IPS-18a (cell line): ENCODE measurements at regions not wholly inside any gene's neighbourhood (a gene's known extent, or its start where the extent isn't known, plus 50 kb on each side); places are given as distances from the start of the nearest gene placed in this dataset.

Experiments used
- H3K27ac ChIP-seq: one replicate; pipeline ENCODE4 v1.5.1; 2013; ENCODE audit warnings: low read length
- H3K27me3 ChIP-seq: one replicate; pipeline ENCODE4 v1.6.1; 2013; ENCODE audit warnings: mild to moderate bottlenecking, low read length; ENCODE audit not compliant: control insufficient read depth, insufficient read depth
- H3K36me3 ChIP-seq: one replicate; pipeline ENCODE4 v1.6.1; 2013; ENCODE audit warnings: low read depth, low read length; ENCODE audit not compliant: control insufficient read depth
- H3K4me1 ChIP-seq: one replicate; pipeline ENCODE4 v1.6.1; 2013; ENCODE audit warnings: low read depth, low read length; ENCODE audit not compliant: control insufficient read depth
- H3K4me3 ChIP-seq: one replicate; pipeline ENCODE4 v1.5.1; 2013; ENCODE audit warnings: low read length
- H3K9ac ChIP-seq: one replicate; pipeline ENCODE4 v1.6.1; 2013; ENCODE audit warnings: mild to moderate bottlenecking, low read length, moderate library complexity
- H3K9me3 ChIP-seq: one replicate; pipeline ENCODE4 v1.6.1; 2013; ENCODE audit warnings: low read depth, low read length; ENCODE audit not compliant: control insufficient read depth

DNA sequence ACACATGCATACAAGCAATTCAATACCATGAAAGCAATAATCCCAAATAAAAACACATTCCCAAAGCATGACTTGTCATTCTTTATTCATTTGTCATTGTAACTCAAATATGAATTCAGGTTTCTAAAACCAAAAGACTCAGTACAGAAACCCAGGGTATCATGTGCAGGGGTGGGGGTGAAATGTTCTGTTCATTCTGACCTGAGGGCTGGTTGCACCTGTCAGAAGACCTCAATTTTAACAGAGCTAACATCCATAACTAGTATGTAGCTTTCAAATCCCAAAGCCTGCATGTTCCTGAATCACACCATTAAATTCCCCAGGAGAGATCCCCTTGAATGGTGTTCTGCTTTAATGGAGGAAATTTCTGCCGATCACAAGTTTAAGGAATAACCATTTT is 738.7 kb downstream of the MCTP2 start:
- peaks cover 8% of the 10 kb centered on the region for H3K4me1 ChIP-seq
- H3K9ac ChIP-seq = no peak overlapping the region
- no peaks in the 10 kb centered on the region for H3K9me3 ChIP-seq
- H3K4me3 ChIP-seq = no peak overlapping the region
- H3K27ac ChIP-seq = no peak overlapping the region
- no peaks in the 10 kb centered on the region for H3K27me3 ChIP-seq
- no peaks in the 10 kb centered on the region for H3K36me3 ChIP-seq

DNA sequence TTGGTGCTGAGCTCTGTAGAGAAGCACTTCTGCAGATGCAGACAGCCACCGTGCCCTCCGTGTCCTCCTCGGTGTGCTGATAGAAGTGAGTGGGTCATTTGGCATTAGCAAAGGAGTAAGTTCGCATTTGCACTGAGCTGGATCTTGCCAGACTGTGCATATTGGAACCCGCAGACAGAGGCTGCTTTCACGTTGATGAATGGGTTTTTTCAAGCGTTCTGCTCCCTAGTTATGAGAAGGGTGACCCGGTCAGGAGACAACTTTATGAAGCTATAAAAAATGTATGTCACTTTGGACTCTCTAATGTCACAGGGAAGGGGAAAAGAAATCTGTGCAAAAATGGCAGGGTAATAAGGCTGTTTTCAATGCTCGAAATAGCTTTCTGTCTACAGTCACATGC is 739.4 kb downstream of the MCTP2 start:
- Histone ChIP-seq H3K4me1 (peaks cover 8% of the 10 kb centered on the region), H3K9ac (no peak overlapping the region), H3K4me3 (no peak overlapping the region), H3K9me3 (no peaks in the 10 kb centered on the region), H3K36me3 (no peaks in the 10 kb centered on the region), H3K27me3 (no peaks in the 10 kb centered on the region), H3K27ac (no peak overlapping the region)

DNA sequence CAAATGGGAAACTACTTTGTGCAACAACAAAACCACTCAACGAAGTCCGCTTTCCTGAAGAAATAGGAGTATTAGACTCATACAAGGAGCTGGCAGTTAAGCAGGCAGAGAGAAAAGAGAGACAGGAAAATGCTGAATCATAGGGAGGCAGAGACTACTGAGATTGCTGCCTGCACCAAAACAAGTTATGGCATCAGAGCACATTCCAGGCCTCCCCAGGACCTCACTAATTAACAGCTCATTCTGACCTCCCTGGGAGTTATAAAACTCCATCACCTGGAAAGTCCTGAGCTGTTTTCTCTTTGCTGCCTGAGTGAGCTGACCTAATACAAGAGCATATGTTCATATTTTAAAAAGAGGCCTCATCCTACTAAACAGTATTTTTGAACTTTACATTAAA is 741.0 kb downstream of the MCTP2 start:
- no peak overlapping the region for H3K4me3 ChIP-seq
- H3K9ac ChIP-seq = no peak overlapping the region
- peaks cover 8% of the 10 kb centered on the region for H3K4me1 ChIP-seq

DNA sequence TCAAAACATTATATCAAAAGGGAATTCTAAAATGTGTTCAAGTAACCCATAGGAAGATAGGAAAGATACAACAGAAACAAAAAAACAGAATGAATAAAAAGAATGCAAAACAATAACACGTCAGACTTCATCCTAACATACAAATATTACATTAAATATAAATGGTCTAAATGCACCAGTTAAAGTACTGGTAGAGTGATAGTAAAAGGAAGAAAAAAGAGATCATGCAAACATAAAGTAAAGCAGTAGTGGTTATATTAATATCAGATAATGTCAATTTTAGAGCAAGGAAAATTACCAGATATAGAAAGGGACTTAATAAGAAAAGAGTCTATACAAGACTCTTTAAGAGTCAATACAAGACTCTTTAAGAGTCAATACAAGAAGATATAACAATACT is 755.7 kb downstream of the MCTP2 start:
- no peak overlapping the region for H3K4me3 ChIP-seq
- peaks cover 7% of the 10 kb centered on the region for H3K9me3 ChIP-seq
- no peaks in the 10 kb centered on the region for H3K27me3 ChIP-seq
- H3K27ac ChIP-seq = no peak overlapping the region
- H3K4me1 ChIP-seq = no peaks in the 10 kb centered on the region
- H3K36me3 ChIP-seq = no peaks in the 10 kb centered on the region
- no peak overlapping the region for H3K9ac ChIP-seq

More for the DNA sequence above, 741.0 kb downstream of the MCTP2 start:
- H3K27me3 ChIP-seq = no peaks in the 10 kb centered on the region
- no peaks in the 10 kb centered on the region for H3K9me3 ChIP-seq
- peak overlapping the region; percentile 39 for H3K27ac ChIP-seq
- no peaks in the 10 kb centered on the region for H3K36me3 ChIP-seq

DNA sequence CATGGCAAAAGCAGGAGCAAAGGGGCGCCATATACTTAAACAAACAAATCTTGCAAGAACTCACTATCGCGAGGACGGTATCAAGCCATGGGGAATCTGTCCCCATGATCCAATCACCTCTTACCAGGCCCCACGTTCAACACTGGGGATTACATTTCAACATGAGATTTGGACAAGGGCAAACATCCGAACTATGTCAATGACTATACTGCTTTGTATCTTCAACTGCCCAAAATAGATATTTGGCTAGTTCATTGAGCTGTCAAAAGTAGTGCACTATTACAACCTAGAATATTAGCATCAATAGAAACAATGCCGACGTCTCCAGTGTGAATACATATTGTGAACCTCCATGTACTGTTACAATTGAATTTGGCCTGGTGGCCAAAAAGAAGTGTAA is 760.4 kb downstream of the MCTP2 start:
- Histone ChIP-seq H3K27ac (no peak overlapping the region), H3K9ac (no peak overlapping the region), H3K4me3 (no peak overlapping the region), H3K9me3 (peaks cover 4% of the 10 kb centered on the region), H3K4me1 (no peaks in the 10 kb centered on the region), H3K27me3 (no peaks in the 10 kb centered on the region), H3K36me3 (no peaks in the 10 kb centered on the region)

DNA sequence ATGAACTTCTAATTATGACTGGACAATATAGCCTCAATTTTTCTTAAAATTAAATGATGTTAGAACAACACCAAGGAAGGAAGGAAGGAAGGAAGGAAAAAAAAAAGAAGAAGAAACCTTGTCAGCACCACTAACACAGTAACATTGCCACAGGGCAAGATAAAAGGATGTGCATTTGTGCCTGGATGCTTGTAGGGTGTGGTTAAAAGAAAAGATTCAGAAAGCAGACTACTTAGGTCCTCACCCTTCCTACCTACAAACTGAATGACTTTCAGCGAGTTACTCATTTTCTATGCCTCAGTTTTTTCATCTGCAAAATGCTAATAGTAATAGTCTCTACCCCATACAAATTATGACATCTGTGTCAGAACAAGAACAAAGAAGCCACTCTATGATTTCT is 778.3 kb downstream of the MCTP2 start:
- no peak overlapping the region for H3K9ac ChIP-seq
- H3K27ac ChIP-seq = no peak overlapping the region
- H3K4me3 ChIP-seq = no peak overlapping the region
- H3K4me1 ChIP-seq = no peaks in the 10 kb centered on the region
- H3K36me3 ChIP-seq = no peaks in the 10 kb centered on the region
- no peaks in the 10 kb centered on the region for H3K27me3 ChIP-seq
- no peaks in the 10 kb centered on the region for H3K9me3 ChIP-seq

DNA sequence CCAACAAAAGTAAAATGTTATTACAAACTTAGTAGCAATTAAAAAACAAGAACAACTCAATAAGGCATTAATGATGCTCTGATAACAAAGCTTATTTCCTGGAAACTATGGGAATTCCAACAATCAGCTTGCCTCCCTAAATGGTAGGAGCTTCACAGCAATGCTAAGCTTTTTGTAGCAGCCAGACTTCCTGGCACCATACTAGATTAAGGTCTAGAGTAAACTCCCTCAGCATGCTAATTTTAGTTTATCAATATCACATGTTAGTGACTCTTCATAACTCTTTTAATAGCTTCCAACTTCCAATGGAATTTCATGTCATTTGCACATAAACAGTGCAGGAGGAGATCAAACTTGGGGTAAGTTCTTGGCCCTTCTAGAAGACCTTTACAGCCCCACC is 782.0 kb downstream of the MCTP2 start:
- no peaks in the 10 kb centered on the region for H3K36me3 ChIP-seq
- no peak overlapping the region for H3K27ac ChIP-seq
- H3K4me1 ChIP-seq = peaks cover 5% of the 10 kb centered on the region
- H3K4me3 ChIP-seq = no peak overlapping the region
- H3K9me3 ChIP-seq = no peaks in the 10 kb centered on the region
- H3K9ac ChIP-seq = no peak overlapping the region
- no peaks in the 10 kb centered on the region for H3K27me3 ChIP-seq

DNA sequence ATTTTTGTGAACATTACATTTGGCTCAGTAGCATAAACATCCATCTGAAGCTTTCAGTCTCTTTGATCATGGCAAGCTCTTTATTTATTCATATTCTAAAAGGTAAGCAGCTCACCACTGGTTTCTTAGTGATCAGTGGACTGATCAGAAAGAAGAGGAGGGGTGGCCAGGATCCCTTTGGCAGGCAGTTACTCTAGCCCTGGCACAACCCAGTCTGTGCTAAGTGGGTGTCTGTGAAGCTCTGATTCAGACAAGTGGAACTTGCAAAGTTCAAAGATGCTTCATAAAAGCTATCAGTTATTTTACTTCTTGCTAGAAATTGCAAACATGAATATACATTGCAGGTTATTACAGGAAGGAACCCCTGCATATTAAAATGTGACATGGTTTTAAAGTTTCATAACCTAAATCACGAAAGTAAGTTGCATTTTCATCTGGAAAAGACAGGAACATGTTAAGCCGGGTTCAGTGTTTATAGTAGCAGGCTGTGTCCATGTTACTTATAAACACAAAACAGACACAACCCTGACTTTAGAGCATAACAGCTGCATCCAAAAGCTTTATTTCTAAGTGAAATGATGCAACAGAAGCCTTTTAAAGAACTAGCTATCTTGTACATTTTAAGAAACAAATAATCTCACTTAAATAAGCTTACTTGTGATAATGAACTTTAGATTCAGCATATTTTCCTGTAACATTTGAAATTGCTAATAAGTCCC is 785.3 kb downstream of the MCTP2 start:
- Histone ChIP-seq H3K4me1 (peaks cover 5% of the 10 kb centered on the region), H3K27ac (no peak overlapping the region), H3K9ac (no peak overlapping the region), H3K4me3 (no peak overlapping the region), H3K9me3 (no peaks in the 10 kb centered on the region), H3K27me3 (no peaks in the 10 kb centered on the region), H3K36me3 (no peaks in the 10 kb centered on the region)

DNA sequence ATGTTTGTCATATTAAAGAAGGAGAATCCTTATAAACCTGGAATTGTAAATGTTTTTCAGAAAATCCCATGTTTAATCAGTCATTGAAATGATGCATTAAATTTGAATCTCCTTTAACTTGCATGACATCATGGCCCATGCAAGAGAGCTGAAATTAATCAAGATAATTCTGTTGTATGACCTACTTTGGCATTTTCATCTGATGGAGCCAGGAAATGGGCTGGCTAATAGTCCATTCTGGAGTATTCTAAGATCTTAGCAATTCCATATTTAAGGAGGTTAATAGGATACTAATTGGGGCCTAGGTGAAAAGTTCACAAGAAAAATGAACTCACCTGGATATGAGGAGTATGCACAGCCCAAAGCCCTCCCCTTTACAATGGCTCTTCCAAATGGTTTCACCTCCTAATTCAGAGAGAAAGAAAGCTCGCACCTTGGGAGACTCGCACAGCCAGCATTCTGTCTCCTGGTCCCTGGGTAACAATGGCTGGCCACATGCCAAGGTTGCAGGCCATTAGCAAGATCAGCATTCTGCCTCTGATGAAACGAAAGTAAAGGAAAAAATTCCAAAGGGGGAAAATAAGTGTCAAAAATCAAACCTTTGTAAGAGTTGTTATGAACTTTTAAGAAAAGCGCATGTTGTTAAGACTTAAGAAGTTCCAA is 786.4 kb downstream of the MCTP2 start:
- Histone ChIP-seq H3K4me3 (no peak overlapping the region), H3K36me3 (no peaks in the 10 kb centered on the region), H3K4me1 (peaks cover 5% of the 10 kb centered on the region), H3K27ac (no peak overlapping the region), H3K27me3 (no peaks in the 10 kb centered on the region), H3K9ac (no peak overlapping the region), H3K9me3 (no peaks in the 10 kb centered on the region)

DNA sequence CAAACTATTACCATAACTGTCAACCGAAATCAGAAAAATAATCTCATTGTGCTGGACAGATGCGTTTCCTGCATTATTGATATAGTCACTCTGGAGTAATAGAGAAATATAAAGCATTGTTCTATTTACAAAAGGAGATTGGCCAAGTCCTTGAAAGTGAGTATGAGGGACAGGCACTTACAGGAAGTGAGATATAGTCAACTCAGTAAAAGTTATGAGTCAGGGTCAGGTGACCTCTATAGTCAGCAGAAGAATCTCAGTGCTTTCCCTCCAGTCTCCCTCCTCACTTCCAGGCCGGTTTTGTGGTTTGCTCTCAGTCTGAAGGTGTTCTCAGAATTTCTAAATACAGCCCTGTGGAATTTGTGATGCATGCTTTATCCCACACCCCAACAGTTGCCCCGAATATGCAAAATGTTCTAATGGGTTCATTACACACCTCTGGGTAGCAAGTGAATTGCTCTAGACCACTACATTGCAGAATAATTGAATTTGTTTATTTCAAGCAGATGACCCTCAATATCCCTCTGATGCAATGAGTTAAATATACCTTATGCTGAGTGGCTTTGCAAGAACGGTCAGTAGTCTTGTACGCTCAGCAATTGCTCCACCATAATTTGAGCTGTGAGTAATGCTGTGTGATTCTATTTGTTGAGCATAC is 787.7 kb downstream of the MCTP2 start:
- Histone ChIP-seq H3K9me3 (no peaks in the 10 kb centered on the region), H3K27me3 (no peaks in the 10 kb centered on the region)

DNA sequence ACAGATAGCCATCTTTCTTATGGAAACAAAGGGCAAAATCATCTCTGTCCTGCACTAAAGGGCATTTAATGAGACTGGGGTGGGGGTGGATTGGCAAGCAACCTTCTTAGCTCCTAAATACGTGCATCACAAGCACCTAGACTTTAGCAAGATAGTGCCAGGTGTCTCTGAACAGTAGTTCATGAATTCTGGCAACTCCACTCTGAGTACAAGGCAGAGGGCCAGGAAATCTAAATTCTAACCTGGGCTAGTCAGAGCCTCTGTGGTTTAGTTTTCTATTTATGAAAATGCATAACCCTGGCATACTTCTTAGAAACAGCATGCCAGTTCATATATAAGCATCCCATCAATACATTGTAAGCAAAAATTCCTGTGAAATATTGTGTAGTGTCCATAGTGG is 788.5 kb downstream of the MCTP2 start:
- Histone ChIP-seq H3K4me3 (no peak overlapping the region), H3K36me3 (no peaks in the 10 kb centered on the region), H3K9me3 (no peaks in the 10 kb centered on the region), H3K27ac (no peak overlapping the region), H3K9ac (no peak overlapping the region), H3K27me3 (no peaks in the 10 kb centered on the region), H3K4me1 (peaks cover 5% of the 10 kb centered on the region)

More for the DNA sequence above, 787.7 kb downstream of the MCTP2 start:
- H3K27ac ChIP-seq = no peak overlapping the region
- no peaks in the 10 kb centered on the region for H3K36me3 ChIP-seq
- H3K4me3 ChIP-seq = no peak overlapping the region
- peaks cover 5% of the 10 kb centered on the region for H3K4me1 ChIP-seq
- H3K9ac ChIP-seq = no peak overlapping the region
